Calu3 (cell line): ENCODE measurements at regions not wholly inside any gene's neighbourhood (a gene's known extent, or its start where the extent isn't known, plus 50 kb on each side); places are given as distances from the start of the nearest gene placed in this dataset.

Source experiments
- BruUV-seq: library from RNA; stranded (reverse); fragments of 400-500 nt; replicated peaks from 2 replicates; lab custom pipeline; 2021; lab: Mats Ljungman, UMichigan
- CTCF ChIA-PET: fragments of 300-600 bp; sonication (Branson Sonifier 250); formaldehyde crosslinking; loops from one replicate; lab custom pipeline; 2022; ENCODE audit warnings: antibody characterized with exemption; lab: Charles Lee
- DNase-seq: peaks from one replicate; pipeline ENCODE4 v3.0.0; 2022
- H3K27ac Mint-ChIP-seq: one replicate; pipeline ENCODE4 v1.8.0; 2022; ENCODE audit warnings: mixed read lengths; ENCODE audit not compliant: unreplicated experiment
- H3K27me3 Mint-ChIP-seq: one replicate; pipeline ENCODE4 v1.8.0; 2022; ENCODE audit warnings: mixed read lengths; ENCODE audit not compliant: unreplicated experiment
- H3K36me3 Mint-ChIP-seq: one replicate; pipeline ENCODE4 v1.8.0; 2022; ENCODE audit warnings: mild to moderate bottlenecking, moderate library complexity, mixed read lengths; ENCODE audit not compliant: insufficient read depth, unreplicated experiment
- H3K4me1 Mint-ChIP-seq: one replicate; pipeline ENCODE4 v1.8.0; 2022; ENCODE audit warnings: mild to moderate bottlenecking, low read depth, mixed read lengths; ENCODE audit not compliant: unreplicated experiment
- H3K4me3 Mint-ChIP-seq: one replicate; pipeline ENCODE4 v1.8.0; 2022; ENCODE audit warnings: mild to moderate bottlenecking, low read depth, moderate library complexity, mixed read lengths; ENCODE audit not compliant: unreplicated experiment
- H3K9me3 Mint-ChIP-seq: one replicate; pipeline ENCODE4 v1.8.0; 2022; ENCODE audit warnings: low read depth, mixed read lengths; ENCODE audit not compliant: unreplicated experiment
- CTCF ChIP-seq: fragments of 200-600 bp; IDR thresholded peaks from one replicate; pipeline ENCODE4 v1.8.0; 2022; ENCODE audit warnings: antibody characterized with exemption; ENCODE audit not compliant: unreplicated experiment
- intact Hi-C: fragments of 100-400 bp; cut with micrococcal nuclease; formaldehyde crosslinking; loops from one replicate; pipeline ENCODE4 v1.10.0; 2022; ENCODE audit not compliant: unreplicated experiment

GRCh38 chr6:133171989-133172604, 69.1 kb upstream of the EYA4 start:
- no TSS peak for BruUV-seq
- no peak for DNase-seq
- no peaks in the 10 kb centered on the region for H3K4me1 Mint-ChIP-seq
- intact Hi-C loops: no loop called here
- TF ChIP-seq CTCF: no peak
- H3K36me3 Mint-ChIP-seq: no peaks in the 10 kb centered on the region
- no peak overlapping the region for H3K27ac Mint-ChIP-seq
- no peak overlapping the region for H3K4me3 Mint-ChIP-seq
- CTCF ChIA-PET: no interaction called here
- H3K9me3 Mint-ChIP-seq: no peaks in the 10 kb centered on the region
- no peaks in the 10 kb centered on the region for H3K27me3 Mint-ChIP-seq

GRCh38 chr6:133173276-133173675, 67.9 kb upstream of the EYA4 start:
- BruUV-seq: no TSS peak
- Mint-ChIP-seq H3K4me3 (no peak overlapping the region), H3K36me3 (no peaks in the 10 kb centered on the region), H3K27ac (no peak overlapping the region), H3K9me3 (no peaks in the 10 kb centered on the region), H3K27me3 (no peaks in the 10 kb centered on the region), H3K4me1 (no peaks in the 10 kb centered on the region)
- intact Hi-C loops: no loop called here
- no peak for TF ChIP-seq CTCF
- DNase-seq: no peak
- CTCF ChIA-PET: no interaction called here

GRCh38 chr6:133179481-133179880, 61.7 kb upstream of the EYA4 start:
- DNase-seq: peak; percentile 35
- Mint-ChIP-seq H3K4me3 (no peak overlapping the region), H3K4me1 (no peaks in the 10 kb centered on the region), H3K27me3 (no peaks in the 10 kb centered on the region), H3K9me3 (no peaks in the 10 kb centered on the region), H3K36me3 (no peaks in the 10 kb centered on the region), H3K27ac (no peak overlapping the region)
- intact Hi-C loops: loop anchor here (5.0 kb wide), 1 partner anchor 347 kb away; no protein-coding TSS in a partner anchor
- CTCF ChIA-PET: interaction anchor here (0.9 kb wide), 1 partner anchor 32 kb away, joined by 3 read pairs; no protein-coding TSS in a partner anchor
- no peak for TF ChIP-seq CTCF
- no TSS peak for BruUV-seq

- no peaks in the 10 kb centered on the region for H3K27me3 Mint-ChIP-seq
- no peak for TF ChIP-seq CTCF
- no peaks in the 10 kb centered on the region for H3K9me3 Mint-ChIP-seq
- peaks cover 9% of the 10 kb centered on the region for H3K4me1 Mint-ChIP-seq
- no peak overlapping the region for H3K27ac Mint-ChIP-seq
- no TSS peak for BruUV-seq
- intact Hi-C loops: loop anchor here (2.0 kb wide), 2 partner anchors 329 to 369 kb away; no protein-coding TSS in a partner anchor
- DNase-seq: no peak
- no peaks in the 10 kb centered on the region for H3K36me3 Mint-ChIP-seq
- no peak overlapping the region for H3K4me3 Mint-ChIP-seq
- CTCF ChIA-PET: interaction anchor here (1.1 to 1.4 kb wide), 2 partner anchors 221 to 368 kb away, joined by 4 to 5 read pairs; no protein-coding TSS in a partner anchor
These were observed 57.5 kb upstream of the EYA4 start for GRCh38 chr6:133183691-133184090.
